Endothelial cell of umbilical vein (primary cell): ENCODE measurements at regions not wholly inside any gene's neighbourhood (a gene's known extent, or its start where the extent isn't known, plus 50 kb on each side); places are given as distances from the start of the nearest gene placed in this dataset.

Experiments used
- BruUV-seq: library from RNA; stranded (reverse); fragments of 400-500 nt; replicated peaks from 2 replicates; lab custom pipeline; 2021; lab: Mats Ljungman, UMichigan
- CTCF ChIA-PET: fragments of 300-600, 350-600 bp; sonication (Branson Sonifier 250); formaldehyde crosslinking; loops from one replicate; lab custom pipeline; 2021; ENCODE audit warnings: antibody characterized with exemption, inconsistent platforms; lab: Charles Lee
- POLR2A ChIA-PET: fragments of 300-600, 350-600 bp; sonication (Branson Sonifier 250); formaldehyde crosslinking; loops from one replicate; lab custom pipeline; 2021; ENCODE audit warnings: antibody characterized with exemption, inconsistent platforms; lab: Charles Lee
- DNase-seq: peaks from one replicate; pipeline ENCODE4 v3.0.0-alpha.2; 2011; ENCODE audit warnings: low read depth, low spot score
- FAIRE-seq: peaks from 2 replicates; lab custom pipeline; 2011; peaks lifted over from hg19 to GRCh38; lab: Jason Lieb, UNC
- H2AFZ ChIP-seq: 2 replicates; pipeline ENCODE4 v1.6.0; 2012; ENCODE audit warnings: low read depth, low read length, control low read depth, inconsistent platforms
- H3K27ac ChIP-seq: 2 replicates; pipeline ENCODE4 v1.5.1; 2011; ENCODE audit warnings: low read depth, mild to moderate bottlenecking, control low read depth, low read length, moderate library complexity; ENCODE audit not compliant: insufficient read depth
- H3K27me3 ChIP-seq, 2 experiments: 2 replicates each; pipeline versions ENCODE4 v1.6.0 to v1.6.1; 2011; ENCODE audit warnings: low read length in 2 of 2, mixed read lengths in 1 of 2; ENCODE audit not compliant: control insufficient read depth in 2 of 2, insufficient read depth in 2 of 2
- H3K36me3 ChIP-seq, 2 experiments: 2 replicates in 1 of 2; 3 replicates in 1 of 2; pipeline ENCODE4 v1.5.1; 2011; ENCODE audit warnings: low read length in 2 of 2, mild to moderate bottlenecking in 1 of 2, moderate library complexity in 1 of 2; ENCODE audit not compliant: control insufficient read depth in 2 of 2, insufficient read depth in 2 of 2; ENCODE audit errors: extremely low read depth in 1 of 2
- H3K4me1 ChIP-seq: 3 replicates; pipeline ENCODE4 v1.5.1; 2011; ENCODE audit warnings: mild to moderate bottlenecking, low read length; ENCODE audit not compliant: control insufficient read depth, insufficient read depth; ENCODE audit errors: extremely low read depth
- H3K4me2 ChIP-seq: 2 replicates; pipeline ENCODE4 v1.6.1; 2011; ENCODE audit warnings: low read length, control low read depth, mixed read lengths; ENCODE audit not compliant: insufficient read depth
- H3K4me3 ChIP-seq, 3 experiments: fragments of 200-600 bp in 1 of 3; sonication (generic), shearing (Covaris generic) in 1 of 3; replicated peaks in 1 of 3; 2 replicates each; pipeline ENCODE4 v1.5.1; 2011 to 2016; ENCODE audit warnings: control low read depth in 3 of 3, low read length in 3 of 3, mild to moderate bottlenecking in 2 of 3, inconsistent platforms in 1 of 3, low read depth in 1 of 3, moderate library complexity in 1 of 3; ENCODE audit not compliant: insufficient read depth in 1 of 3
- H3K79me2 ChIP-seq: 2 replicates; pipeline ENCODE4 v1.6.0; 2012; ENCODE audit warnings: low read length, inconsistent platforms; ENCODE audit not compliant: control insufficient read depth, insufficient read depth
- H3K9ac ChIP-seq: replicated peaks from 2 replicates; pipeline ENCODE3; 2011; ENCODE audit warnings: low read length, control low read depth; ENCODE audit not compliant: insufficient read depth; ENCODE audit errors: extremely low read depth
- H3K9me1 ChIP-seq: replicated peaks from 3 replicates; pipeline ENCODE4 v1.6.0; 2011; ENCODE audit warnings: mild to moderate bottlenecking, low read length; ENCODE audit not compliant: control insufficient read depth, insufficient read depth; ENCODE audit errors: extremely low read depth
- H3K9me3 ChIP-seq: replicated peaks from 2 replicates; pipeline ENCODE4 v1.5.1; 2012; ENCODE audit warnings: low read length, inconsistent platforms; ENCODE audit not compliant: control insufficient read depth, insufficient read depth
- H4K20me1 ChIP-seq: replicated peaks from 2 replicates; pipeline ENCODE3; 2011; ENCODE audit warnings: mild to moderate bottlenecking, low read length; ENCODE audit not compliant: control insufficient read depth, insufficient read depth; ENCODE audit errors: extremely low read depth
- EZH2 ChIP-seq: IDR thresholded peaks from 2 replicates; pipeline ENCODE4 v1.6.1; 2012; ENCODE audit warnings: borderline replicate concordance, low read depth, mild to moderate bottlenecking, moderate library complexity, low read length, inconsistent platforms; ENCODE audit not compliant: severe bottlenecking
- FOS ChIP-seq: IDR thresholded peaks from 2 replicates; pipeline ENCODE4 v1.6.1; 2011; ENCODE audit warnings: mild to moderate bottlenecking, low read length, moderate library complexity, borderline replicate concordance; ENCODE audit not compliant: insufficient read depth
- GATA2 ChIP-seq: IDR thresholded peaks from 2 replicates; pipeline ENCODE4 v1.7.0; 2011; ENCODE audit warnings: low read depth, mild to moderate bottlenecking, moderate library complexity, mixed read lengths, low read length; ENCODE audit not compliant: insufficient read length, insufficient read depth
- JUN ChIP-seq: IDR thresholded peaks from 2 replicates; pipeline ENCODE4 v1.6.1; 2011; ENCODE audit warnings: borderline replicate concordance, low read depth; ENCODE audit not compliant: insufficient read length, insufficient read depth
- MYC ChIP-seq: IDR thresholded peaks from one replicate; pipeline ENCODE4 v1.6.1; 2011; ENCODE audit warnings: mild to moderate bottlenecking, low read depth, low read length
- POLR2A ChIP-seq: IDR thresholded peaks from 2 replicates; pipeline ENCODE4 v1.6.1; 2012; ENCODE audit warnings: low read depth, mild to moderate bottlenecking, control low read depth, low read length
- POLR2AphosphoS5 ChIP-seq: IDR thresholded peaks from 2 replicates; pipeline ENCODE4 v1.6.1; 2012; ENCODE audit warnings: low read depth, mild to moderate bottlenecking, control low read depth, low read length, moderate library complexity; ENCODE audit not compliant: insufficient read depth
- dilution Hi-C: fragments of 300-500 bp; cut with MboI; formaldehyde crosslinking; loops from one replicate; pipeline ENCODE4 v1.15.0; 2019; ENCODE audit warnings: low sequenced_read_pairs; ENCODE audit not compliant: extremely low pct_ligation_motif_present
- intact Hi-C: fragments of 100-400 bp; cut with micrococcal nuclease; formaldehyde crosslinking; loops from one replicate; pipeline ENCODE4 v1.10.0; 2022
- TF ChIP-seq, protein P1 (sequence below), 2 donors: IDR thresholded peaks; 1 replicate in 1 of 2; 2 replicates in 1 of 2; pipeline ENCODE4 v1.5.1; 2011; ENCODE audit warnings: low read length in 2 of 2, mild to moderate bottlenecking in 2 of 2, moderate library complexity in 2 of 2, control low read depth in 1 of 2, inconsistent platforms in 1 of 2, low read depth in 1 of 2; ENCODE audit not compliant: insufficient read depth in 1 of 2; ENCODE audit errors: extremely low read depth in 1 of 2
- TF ChIP-seq, protein P2 (sequence below): IDR thresholded peaks from 2 replicates; pipeline ENCODE4 v1.6.1; 2011; ENCODE audit not compliant: insufficient read depth, insufficient read length

DNA sequence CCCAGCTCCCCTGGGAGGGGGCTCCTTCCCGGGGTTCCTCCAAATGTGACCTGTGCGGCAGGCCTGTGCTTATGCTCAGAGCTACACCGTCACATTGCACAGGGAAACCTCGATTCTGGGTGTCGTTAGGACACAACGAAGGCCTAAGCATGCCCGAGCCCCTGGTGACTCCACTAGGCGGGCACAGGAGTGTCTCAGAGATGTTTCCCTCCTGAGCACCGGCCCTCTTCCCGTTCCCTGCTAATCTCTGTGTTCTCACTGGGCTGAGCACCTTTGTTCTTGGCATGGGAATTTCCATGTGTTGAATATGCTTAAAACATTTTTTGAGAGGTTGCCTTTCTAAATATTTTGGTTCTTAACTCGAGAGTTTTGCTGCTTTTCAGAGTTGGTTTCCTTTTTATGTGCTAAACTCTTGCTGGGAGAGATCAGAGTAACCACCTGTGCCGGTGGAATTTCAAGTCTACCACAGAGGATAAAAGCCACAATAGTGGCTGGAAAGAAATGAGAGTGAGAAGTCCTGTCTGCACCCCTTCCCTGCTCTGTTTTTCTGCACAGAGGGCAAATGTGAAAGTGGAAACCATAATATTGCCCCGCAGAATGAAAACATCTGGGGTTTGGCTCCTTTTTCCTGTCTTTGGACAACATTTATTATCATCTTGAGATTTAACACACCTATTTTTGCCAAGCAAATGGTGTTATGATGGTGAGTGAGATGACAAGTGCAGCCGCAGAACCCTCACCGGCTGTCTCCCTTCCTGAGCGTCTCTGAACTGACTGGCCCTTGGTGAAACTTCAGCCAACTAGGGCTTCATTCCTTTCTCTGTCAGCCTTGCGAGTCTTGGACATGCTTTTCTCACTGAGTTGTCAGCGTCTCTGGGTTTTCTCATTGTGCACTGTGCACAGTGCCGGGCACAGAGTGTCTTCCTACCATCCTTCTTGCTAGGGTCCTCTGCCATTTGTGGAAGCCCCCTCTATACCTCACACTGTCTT, 154.1 kb downstream of the VAPA start:
- H3K36me3 ChIP-seq, result no peaks in the 10 kb centered on the region
- intact Hi-C loops, result no loop called here
- no peak overlapping the region for H3K27ac ChIP-seq
- H4K20me1 ChIP-seq, result no peaks in the 10 kb centered on the region
- dilution Hi-C loops, result no loop called here
- BruUV-seq, result no TSS peak
- ChIA-PET POLR2A (no interaction called here), CTCF (no interaction called here)
- no peak overlapping the region for H3K4me3 ChIP-seq
- peaks cover 0 to 2% of the 10 kb centered on the region in 2 experiments for H3K27me3 ChIP-seq
- no peaks in the 10 kb centered on the region for H3K9me1 ChIP-seq
- H3K79me2 ChIP-seq, result no peaks in the 10 kb centered on the region
- H3K4me2 ChIP-seq, result no peak overlapping the region
- no peaks in the 10 kb centered on the region for H3K9me3 ChIP-seq
- no peak for FAIRE-seq
- H2AFZ ChIP-seq, result no peak overlapping the region
- H3K4me1 ChIP-seq, result no peaks in the 10 kb centered on the region
- H3K9ac ChIP-seq, result no peak overlapping the region
- DNase-seq, result no peak
- TF ChIP-seq POLR2AphosphoS5 (no peak), MYC (no peak), FOS (no peak), EZH2 (no peak), JUN (no peak), GATA2 (no peak), POLR2A (no peak)
- TF ChIP-seq, protein P1, sequence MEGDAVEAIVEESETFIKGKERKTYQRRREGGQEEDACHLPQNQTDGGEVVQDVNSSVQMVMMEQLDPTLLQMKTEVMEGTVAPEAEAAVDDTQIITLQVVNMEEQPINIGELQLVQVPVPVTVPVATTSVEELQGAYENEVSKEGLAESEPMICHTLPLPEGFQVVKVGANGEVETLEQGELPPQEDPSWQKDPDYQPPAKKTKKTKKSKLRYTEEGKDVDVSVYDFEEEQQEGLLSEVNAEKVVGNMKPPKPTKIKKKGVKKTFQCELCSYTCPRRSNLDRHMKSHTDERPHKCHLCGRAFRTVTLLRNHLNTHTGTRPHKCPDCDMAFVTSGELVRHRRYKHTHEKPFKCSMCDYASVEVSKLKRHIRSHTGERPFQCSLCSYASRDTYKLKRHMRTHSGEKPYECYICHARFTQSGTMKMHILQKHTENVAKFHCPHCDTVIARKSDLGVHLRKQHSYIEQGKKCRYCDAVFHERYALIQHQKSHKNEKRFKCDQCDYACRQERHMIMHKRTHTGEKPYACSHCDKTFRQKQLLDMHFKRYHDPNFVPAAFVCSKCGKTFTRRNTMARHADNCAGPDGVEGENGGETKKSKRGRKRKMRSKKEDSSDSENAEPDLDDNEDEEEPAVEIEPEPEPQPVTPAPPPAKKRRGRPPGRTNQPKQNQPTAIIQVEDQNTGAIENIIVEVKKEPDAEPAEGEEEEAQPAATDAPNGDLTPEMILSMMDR (IDR thresholded peaks at IDR 0.05; ENCODE audit: extremely low read depth in 1 of 2, insufficient read depth in 1 of 2, low read depth in 1 of 2, low read length in 2 of 2), result no peak
- TF ChIP-seq, protein P2, sequence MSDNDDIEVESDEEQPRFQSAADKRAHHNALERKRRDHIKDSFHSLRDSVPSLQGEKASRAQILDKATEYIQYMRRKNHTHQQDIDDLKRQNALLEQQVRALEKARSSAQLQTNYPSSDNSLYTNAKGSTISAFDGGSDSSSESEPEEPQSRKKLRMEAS, result no peak
